Endothelial cell of umbilical vein (primary cell): ENCODE measurements at regions not wholly inside any gene's neighbourhood (a gene's known extent, or its start where the extent isn't known, plus 50 kb on each side); places are given as distances from the start of the nearest gene placed in this dataset.

Experiments used
- BruUV-seq: library from RNA; stranded (reverse); fragments of 400-500 nt; replicated peaks from 2 replicates; lab custom pipeline; 2021; lab: Mats Ljungman, UMichigan
- CTCF ChIA-PET: fragments of 300-600, 350-600 bp; sonication (Branson Sonifier 250); formaldehyde crosslinking; loops from one replicate; lab custom pipeline; 2021; ENCODE audit warnings: antibody characterized with exemption, inconsistent platforms; lab: Charles Lee
- POLR2A ChIA-PET: fragments of 300-600, 350-600 bp; sonication (Branson Sonifier 250); formaldehyde crosslinking; loops from one replicate; lab custom pipeline; 2021; ENCODE audit warnings: antibody characterized with exemption, inconsistent platforms; lab: Charles Lee
- DNase-seq: peaks from one replicate; pipeline ENCODE4 v3.0.0-alpha.2; 2011; ENCODE audit warnings: low read depth, low spot score
- FAIRE-seq: peaks from 2 replicates; lab custom pipeline; 2011; peaks lifted over from hg19 to GRCh38; lab: Jason Lieb, UNC
- H2AFZ ChIP-seq: 2 replicates; pipeline ENCODE4 v1.6.0; 2012; ENCODE audit warnings: low read depth, low read length, control low read depth, inconsistent platforms
- H3K27ac ChIP-seq: 2 replicates; pipeline ENCODE4 v1.5.1; 2011; ENCODE audit warnings: low read depth, mild to moderate bottlenecking, control low read depth, low read length, moderate library complexity; ENCODE audit not compliant: insufficient read depth
- H3K27me3 ChIP-seq, 2 experiments: 2 replicates each; pipeline versions ENCODE4 v1.6.0 to v1.6.1; 2011; ENCODE audit warnings: low read length in 2 of 2, mixed read lengths in 1 of 2; ENCODE audit not compliant: control insufficient read depth in 2 of 2, insufficient read depth in 2 of 2
- H3K36me3 ChIP-seq, 2 experiments: 2 replicates in 1 of 2; 3 replicates in 1 of 2; pipeline ENCODE4 v1.5.1; 2011; ENCODE audit warnings: low read length in 2 of 2, mild to moderate bottlenecking in 1 of 2, moderate library complexity in 1 of 2; ENCODE audit not compliant: control insufficient read depth in 2 of 2, insufficient read depth in 2 of 2; ENCODE audit errors: extremely low read depth in 1 of 2
- H3K4me1 ChIP-seq: 3 replicates; pipeline ENCODE4 v1.5.1; 2011; ENCODE audit warnings: mild to moderate bottlenecking, low read length; ENCODE audit not compliant: control insufficient read depth, insufficient read depth; ENCODE audit errors: extremely low read depth
- H3K4me2 ChIP-seq: 2 replicates; pipeline ENCODE4 v1.6.1; 2011; ENCODE audit warnings: low read length, control low read depth, mixed read lengths; ENCODE audit not compliant: insufficient read depth
- H3K4me3 ChIP-seq, 3 experiments: fragments of 200-600 bp in 1 of 3; sonication (generic), shearing (Covaris generic) in 1 of 3; replicated peaks in 1 of 3; 2 replicates each; pipeline ENCODE4 v1.5.1; 2011 to 2016; ENCODE audit warnings: control low read depth in 3 of 3, low read length in 3 of 3, mild to moderate bottlenecking in 2 of 3, inconsistent platforms in 1 of 3, low read depth in 1 of 3, moderate library complexity in 1 of 3; ENCODE audit not compliant: insufficient read depth in 1 of 3
- H3K79me2 ChIP-seq: 2 replicates; pipeline ENCODE4 v1.6.0; 2012; ENCODE audit warnings: low read length, inconsistent platforms; ENCODE audit not compliant: control insufficient read depth, insufficient read depth
- H3K9ac ChIP-seq: replicated peaks from 2 replicates; pipeline ENCODE3; 2011; ENCODE audit warnings: low read length, control low read depth; ENCODE audit not compliant: insufficient read depth; ENCODE audit errors: extremely low read depth
- H3K9me1 ChIP-seq: replicated peaks from 3 replicates; pipeline ENCODE4 v1.6.0; 2011; ENCODE audit warnings: mild to moderate bottlenecking, low read length; ENCODE audit not compliant: control insufficient read depth, insufficient read depth; ENCODE audit errors: extremely low read depth
- H3K9me3 ChIP-seq: replicated peaks from 2 replicates; pipeline ENCODE4 v1.5.1; 2012; ENCODE audit warnings: low read length, inconsistent platforms; ENCODE audit not compliant: control insufficient read depth, insufficient read depth
- H4K20me1 ChIP-seq: replicated peaks from 2 replicates; pipeline ENCODE3; 2011; ENCODE audit warnings: mild to moderate bottlenecking, low read length; ENCODE audit not compliant: control insufficient read depth, insufficient read depth; ENCODE audit errors: extremely low read depth
- EZH2 ChIP-seq: IDR thresholded peaks from 2 replicates; pipeline ENCODE4 v1.6.1; 2012; ENCODE audit warnings: borderline replicate concordance, low read depth, mild to moderate bottlenecking, moderate library complexity, low read length, inconsistent platforms; ENCODE audit not compliant: severe bottlenecking
- FOS ChIP-seq: IDR thresholded peaks from 2 replicates; pipeline ENCODE4 v1.6.1; 2011; ENCODE audit warnings: mild to moderate bottlenecking, low read length, moderate library complexity, borderline replicate concordance; ENCODE audit not compliant: insufficient read depth
- GATA2 ChIP-seq: IDR thresholded peaks from 2 replicates; pipeline ENCODE4 v1.7.0; 2011; ENCODE audit warnings: low read depth, mild to moderate bottlenecking, moderate library complexity, mixed read lengths, low read length; ENCODE audit not compliant: insufficient read length, insufficient read depth
- JUN ChIP-seq: IDR thresholded peaks from 2 replicates; pipeline ENCODE4 v1.6.1; 2011; ENCODE audit warnings: borderline replicate concordance, low read depth; ENCODE audit not compliant: insufficient read length, insufficient read depth
- MYC ChIP-seq: IDR thresholded peaks from one replicate; pipeline ENCODE4 v1.6.1; 2011; ENCODE audit warnings: mild to moderate bottlenecking, low read depth, low read length
- dilution Hi-C: fragments of 300-500 bp; cut with MboI; formaldehyde crosslinking; loops from one replicate; pipeline ENCODE4 v1.15.0; 2019; ENCODE audit warnings: low sequenced_read_pairs; ENCODE audit not compliant: extremely low pct_ligation_motif_present
- intact Hi-C: fragments of 100-400 bp; cut with micrococcal nuclease; formaldehyde crosslinking; loops from one replicate; pipeline ENCODE4 v1.10.0; 2022
- TF ChIP-seq, protein P1 (sequence below), 2 donors: IDR thresholded peaks; 1 replicate in 1 of 2; 2 replicates in 1 of 2; pipeline ENCODE4 v1.5.1; 2011; ENCODE audit warnings: low read length in 2 of 2, mild to moderate bottlenecking in 2 of 2, moderate library complexity in 2 of 2, control low read depth in 1 of 2, inconsistent platforms in 1 of 2, low read depth in 1 of 2; ENCODE audit not compliant: insufficient read depth in 1 of 2; ENCODE audit errors: extremely low read depth in 1 of 2
- TF ChIP-seq, protein P2 (sequence below): IDR thresholded peaks from 2 replicates; pipeline ENCODE4 v1.6.1; 2011; ENCODE audit not compliant: insufficient read depth, insufficient read length

DNA sequence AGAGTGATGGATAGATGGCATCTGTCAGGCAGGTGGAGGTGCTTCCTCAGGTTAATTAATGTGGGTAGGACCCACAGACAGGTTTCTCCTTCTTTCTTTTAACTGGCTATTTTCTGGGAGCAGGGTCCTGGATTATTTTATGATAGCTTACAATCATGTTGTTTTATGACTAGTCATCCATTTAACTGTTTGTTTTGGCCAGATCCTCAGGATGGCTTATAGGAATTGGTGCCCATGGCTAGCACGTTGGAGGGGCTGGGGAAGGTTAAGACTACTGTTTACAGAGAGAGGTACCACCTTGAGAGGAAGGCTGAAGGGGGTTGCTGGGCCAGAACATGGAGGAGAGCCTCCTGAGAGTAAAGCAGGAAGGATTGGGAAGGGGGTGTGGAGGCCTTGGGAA is 78.0 kb upstream of the MGAT5 start:
- peak overlapping the region; percentile 39 for H3K4me2 ChIP-seq
- no peaks in the 10 kb centered on the region for H3K27me3 ChIP-seq
- no peak overlapping the region for H3K9ac ChIP-seq
- POLR2A ChIA-PET: no interaction called here
- peaks cover 35% of the 10 kb centered on the region for H3K4me1 ChIP-seq
- DNase-seq (peak; percentile 63), FAIRE-seq (peak; percentile 59)
- H4K20me1 ChIP-seq: no peaks in the 10 kb centered on the region
- H3K27ac ChIP-seq: peak overlapping the region; percentile 63
- H2AFZ ChIP-seq: no peak overlapping the region
- H3K4me3 ChIP-seq: no peak overlapping the region
- H3K36me3 ChIP-seq: no peaks in the 10 kb centered on the region
- CTCF ChIA-PET: interaction anchor here (1.0 to 1.5 kb wide), 7 partner anchors 15 to 275 kb away, joined by 3 to 8 read pairs (median 4); no protein-coding TSS in a partner anchor
- peaks cover 16% of the 10 kb centered on the region for H3K79me2 ChIP-seq
- H3K9me3 ChIP-seq: no peaks in the 10 kb centered on the region
- no peaks in the 10 kb centered on the region for H3K9me1 ChIP-seq
- dilution Hi-C loops (no loop called here), intact Hi-C loops (loop anchor here (5.0 kb wide), 1 partner anchor 126 kb away; no protein-coding TSS in a partner anchor)
- TF ChIP-seq FOS (peak; percentile 34), JUN (no peak), MYC (no peak), EZH2 (no peak), GATA2 (no peak)
- TF ChIP-seq, protein P1, sequence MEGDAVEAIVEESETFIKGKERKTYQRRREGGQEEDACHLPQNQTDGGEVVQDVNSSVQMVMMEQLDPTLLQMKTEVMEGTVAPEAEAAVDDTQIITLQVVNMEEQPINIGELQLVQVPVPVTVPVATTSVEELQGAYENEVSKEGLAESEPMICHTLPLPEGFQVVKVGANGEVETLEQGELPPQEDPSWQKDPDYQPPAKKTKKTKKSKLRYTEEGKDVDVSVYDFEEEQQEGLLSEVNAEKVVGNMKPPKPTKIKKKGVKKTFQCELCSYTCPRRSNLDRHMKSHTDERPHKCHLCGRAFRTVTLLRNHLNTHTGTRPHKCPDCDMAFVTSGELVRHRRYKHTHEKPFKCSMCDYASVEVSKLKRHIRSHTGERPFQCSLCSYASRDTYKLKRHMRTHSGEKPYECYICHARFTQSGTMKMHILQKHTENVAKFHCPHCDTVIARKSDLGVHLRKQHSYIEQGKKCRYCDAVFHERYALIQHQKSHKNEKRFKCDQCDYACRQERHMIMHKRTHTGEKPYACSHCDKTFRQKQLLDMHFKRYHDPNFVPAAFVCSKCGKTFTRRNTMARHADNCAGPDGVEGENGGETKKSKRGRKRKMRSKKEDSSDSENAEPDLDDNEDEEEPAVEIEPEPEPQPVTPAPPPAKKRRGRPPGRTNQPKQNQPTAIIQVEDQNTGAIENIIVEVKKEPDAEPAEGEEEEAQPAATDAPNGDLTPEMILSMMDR (IDR thresholded peaks at IDR 0.05; ENCODE audit: extremely low read depth in 1 of 2, insufficient read depth in 1 of 2, low read depth in 1 of 2, low read length in 2 of 2): no peak
- TF ChIP-seq, protein P2, sequence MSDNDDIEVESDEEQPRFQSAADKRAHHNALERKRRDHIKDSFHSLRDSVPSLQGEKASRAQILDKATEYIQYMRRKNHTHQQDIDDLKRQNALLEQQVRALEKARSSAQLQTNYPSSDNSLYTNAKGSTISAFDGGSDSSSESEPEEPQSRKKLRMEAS: no peak
- no TSS peak for BruUV-seq
